ENCODE measurements at regions not wholly inside any gene's neighbourhood (a gene's known extent, or its start where the extent isn't known, plus 50 kb on each side); places are given as distances from the start of the nearest gene placed in this dataset.

DNA sequence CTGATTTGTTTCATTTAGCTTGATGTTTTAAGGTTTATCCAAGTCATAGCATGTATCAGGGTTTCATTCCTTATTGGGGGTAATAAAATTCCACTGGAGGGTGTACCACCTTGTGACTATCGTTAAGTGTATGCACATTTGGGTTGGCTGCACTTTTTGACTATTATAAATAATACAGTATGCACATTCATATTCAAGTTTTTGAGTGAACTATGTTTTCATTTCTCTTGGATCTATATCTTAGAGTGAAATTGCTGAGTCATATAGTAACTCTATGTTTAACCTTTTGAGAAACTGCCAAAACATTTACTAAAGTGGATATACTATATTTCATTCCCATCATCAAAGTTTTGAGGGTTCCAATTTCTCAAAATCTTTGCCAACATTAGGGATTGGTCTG lies 952.7 kb downstream of the TDRD15 start:
- no peak for DNase-seq
- no peaks in the 10 kb centered on the region for H3K4me1 Mint-ChIP-seq (ENCODE audit: low read depth, unreplicated experiment)
- H3K9me3 ChIP-seq: peaks cover 4% of the 10 kb centered on the region; the same call in 1 of the 2 replicates
- no TSS peak for BruUV-seq (replicated peaks)
- H3K27ac Mint-ChIP-seq (ENCODE audit: unreplicated experiment): no peak overlapping the region
- POLR2A ChIA-PET: no interaction called here
- CTCF ChIA-PET: no interaction called here
- intact Hi-C loops (cut with micrococcal nuclease; ENCODE audit: unreplicated experiment): no loop called here
- no peaks in the 10 kb centered on the region for H3K27me3 Mint-ChIP-seq (ENCODE audit: insufficient read depth, unreplicated experiment)
- H3K36me3 ChIP-seq (ENCODE audit: control insufficient read depth, insufficient read depth, low read length): no peaks in the 10 kb centered on the region
- H3K4me1 ChIP-seq: no peaks in the 10 kb centered on the region
- H3K4me3 ChIP-seq (ENCODE audit: low read depth, low read length): no peak overlapping the region
- no peak overlapping the region for H3K4me3 Mint-ChIP-seq (ENCODE audit: unreplicated experiment)
- H3K27me3 ChIP-seq (replicated peaks; ENCODE audit: control insufficient read depth, insufficient read depth, low read length): no peaks in the 10 kb centered on the region
- H3K9me3 Mint-ChIP-seq (ENCODE audit: unreplicated experiment): no peaks in the 10 kb centered on the region
- H3K36me3 Mint-ChIP-seq (ENCODE audit: insufficient read depth, unreplicated experiment): no peaks in the 10 kb centered on the region
- TF ChIP-seq, protein P1, sequence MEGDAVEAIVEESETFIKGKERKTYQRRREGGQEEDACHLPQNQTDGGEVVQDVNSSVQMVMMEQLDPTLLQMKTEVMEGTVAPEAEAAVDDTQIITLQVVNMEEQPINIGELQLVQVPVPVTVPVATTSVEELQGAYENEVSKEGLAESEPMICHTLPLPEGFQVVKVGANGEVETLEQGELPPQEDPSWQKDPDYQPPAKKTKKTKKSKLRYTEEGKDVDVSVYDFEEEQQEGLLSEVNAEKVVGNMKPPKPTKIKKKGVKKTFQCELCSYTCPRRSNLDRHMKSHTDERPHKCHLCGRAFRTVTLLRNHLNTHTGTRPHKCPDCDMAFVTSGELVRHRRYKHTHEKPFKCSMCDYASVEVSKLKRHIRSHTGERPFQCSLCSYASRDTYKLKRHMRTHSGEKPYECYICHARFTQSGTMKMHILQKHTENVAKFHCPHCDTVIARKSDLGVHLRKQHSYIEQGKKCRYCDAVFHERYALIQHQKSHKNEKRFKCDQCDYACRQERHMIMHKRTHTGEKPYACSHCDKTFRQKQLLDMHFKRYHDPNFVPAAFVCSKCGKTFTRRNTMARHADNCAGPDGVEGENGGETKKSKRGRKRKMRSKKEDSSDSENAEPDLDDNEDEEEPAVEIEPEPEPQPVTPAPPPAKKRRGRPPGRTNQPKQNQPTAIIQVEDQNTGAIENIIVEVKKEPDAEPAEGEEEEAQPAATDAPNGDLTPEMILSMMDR (IDR thresholded peaks at IDR 0.05; ENCODE audit: insufficient read depth in 1 of 2, low read depth in 1 of 2, low read length in 1 of 2, severe bottlenecking in 1 of 2, unreplicated experiment in 1 of 2): no peak

DNA sequence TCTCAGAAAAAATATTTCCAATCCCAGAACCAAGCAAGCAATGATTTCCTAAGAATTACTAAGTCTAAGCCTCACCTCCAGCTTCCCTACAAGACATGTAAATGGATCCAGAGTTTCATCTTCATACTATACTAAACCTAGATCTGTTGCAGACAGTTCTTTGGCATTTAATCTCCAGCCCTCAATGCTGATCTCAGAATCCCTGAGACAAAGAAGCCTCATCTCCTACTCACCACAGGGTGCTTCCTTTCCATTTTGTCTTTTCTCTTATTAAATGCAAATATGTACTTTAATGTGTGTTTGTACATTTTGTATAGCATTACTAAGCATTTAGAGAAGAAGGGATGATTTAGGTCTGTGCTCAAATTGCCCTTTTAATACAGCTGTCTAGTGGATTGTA lies 954.9 kb downstream of the TDRD15 start:
- no peaks in the 10 kb centered on the region for H3K27me3 ChIP-seq (replicated peaks; ENCODE audit: control insufficient read depth, insufficient read depth, low read length)
- H3K4me1 ChIP-seq: no peaks in the 10 kb centered on the region
- H3K36me3 ChIP-seq (ENCODE audit: control insufficient read depth, insufficient read depth, low read length): no peaks in the 10 kb centered on the region
- POLR2A ChIA-PET: no interaction called here
- no peaks in the 10 kb centered on the region for H3K9me3 ChIP-seq
- Mint-ChIP-seq H3K36me3 (ENCODE audit: insufficient read depth, unreplicated experiment) (no peaks in the 10 kb centered on the region), H3K9me3 (ENCODE audit: unreplicated experiment) (no peaks in the 10 kb centered on the region), H3K4me3 (ENCODE audit: unreplicated experiment) (no peak overlapping the region), H3K27me3 (ENCODE audit: insufficient read depth, unreplicated experiment) (no peaks in the 10 kb centered on the region), H3K27ac (ENCODE audit: unreplicated experiment) (no peak overlapping the region), H3K4me1 (ENCODE audit: low read depth, unreplicated experiment) (no peaks in the 10 kb centered on the region)
- CTCF ChIA-PET: no interaction called here
- TF ChIP-seq, protein P1 (IDR thresholded peaks at IDR 0.05; ENCODE audit: insufficient read depth in 1 of 2, low read depth in 1 of 2, low read length in 1 of 2, severe bottlenecking in 1 of 2, unreplicated experiment in 1 of 2): no peak
- DNase-seq: no peak
- no peak overlapping the region for H3K4me3 ChIP-seq (ENCODE audit: low read depth, low read length)
- intact Hi-C loops (cut with micrococcal nuclease; ENCODE audit: unreplicated experiment): no loop called here
- BruUV-seq (replicated peaks): no TSS peak

DNA sequence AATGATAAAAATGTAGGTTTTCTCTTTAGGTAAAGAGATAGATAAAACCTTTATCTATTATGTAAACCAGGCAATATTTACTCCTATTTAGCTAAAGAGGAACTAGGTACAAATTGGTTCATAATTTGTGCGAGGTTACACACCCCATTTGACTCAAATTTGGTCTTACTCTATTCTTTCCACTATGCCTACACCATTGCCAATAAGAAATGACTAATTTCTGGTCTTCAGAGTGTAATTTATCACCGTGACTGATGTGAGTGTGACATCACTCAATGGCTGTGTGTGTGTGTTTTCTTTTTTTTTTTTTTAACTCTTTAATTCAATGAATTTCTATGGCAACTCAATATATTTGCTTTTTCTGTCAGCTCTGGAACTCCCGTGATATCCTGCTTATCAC lies 955.8 kb downstream of the TDRD15 start:
- no peak for DNase-seq
- no peaks in the 10 kb centered on the region for H3K27me3 ChIP-seq (replicated peaks; ENCODE audit: control insufficient read depth, insufficient read depth, low read length)
- POLR2A ChIA-PET: no interaction called here
- H3K4me3 Mint-ChIP-seq (ENCODE audit: unreplicated experiment): no peak overlapping the region
- TF ChIP-seq, protein P1 (IDR thresholded peaks at IDR 0.05; ENCODE audit: insufficient read depth in 1 of 2, low read depth in 1 of 2, low read length in 1 of 2, severe bottlenecking in 1 of 2, unreplicated experiment in 1 of 2): no peak
- H3K9me3 ChIP-seq: no peaks in the 10 kb centered on the region
- BruUV-seq (replicated peaks): no TSS peak
- H3K27ac Mint-ChIP-seq (ENCODE audit: unreplicated experiment): no peak overlapping the region
- H3K27me3 Mint-ChIP-seq (ENCODE audit: insufficient read depth, unreplicated experiment): no peaks in the 10 kb centered on the region
- CTCF ChIA-PET: no interaction called here
- H3K4me1 ChIP-seq: no peaks in the 10 kb centered on the region
- no peaks in the 10 kb centered on the region for H3K4me1 Mint-ChIP-seq (ENCODE audit: low read depth, unreplicated experiment)
- H3K36me3 Mint-ChIP-seq (ENCODE audit: insufficient read depth, unreplicated experiment): no peaks in the 10 kb centered on the region
- no peaks in the 10 kb centered on the region for H3K36me3 ChIP-seq (ENCODE audit: control insufficient read depth, insufficient read depth, low read length)
- H3K9me3 Mint-ChIP-seq (ENCODE audit: unreplicated experiment): no peaks in the 10 kb centered on the region
- H3K4me3 ChIP-seq (ENCODE audit: low read depth, low read length): no peak overlapping the region
- intact Hi-C loops (cut with micrococcal nuclease; ENCODE audit: unreplicated experiment): no loop called here

All from Caco-2 (cell line).